ENCODE measurements at regions not wholly inside any gene's neighbourhood (a gene's known extent, or its start where the extent isn't known, plus 50 kb on each side); places are given as distances from the start of the nearest gene placed in this dataset.

- no peak for TF ChIP-seq EZH2phosphoT487 (IDR thresholded peaks at IDR 0.05; ENCODE audit: borderline replicate concordance, low read depth)
- TF ChIP-seq EP300 (IDR thresholded peaks at IDR 0.05; ENCODE audit: borderline replicate concordance in 1 of 2, low read depth in 1 of 2, low read length in 1 of 2): no peak
Observed at GRCh38 chr5:30000231-30000630, 1193.3 kb upstream of the CDH6 start.

Data from SK-N-SH (cell line).